Cardiac fibroblast (primary cell): ENCODE measurements at regions not wholly inside any gene's neighbourhood (a gene's known extent, or its start where the extent isn't known, plus 50 kb on each side); places are given as distances from the start of the nearest gene placed in this dataset.

Experiments
- DNase-seq, 2 donors: peaks; one replicate each; pipeline versions ENCODE4 v3.0.0 to v3.0.0-alpha.2; 2010; ENCODE audit warnings: low read depth in 2 of 2
- H3K4me3 ChIP-seq, 2 donors: replicated peaks in 1 of 2; 1 replicate in 1 of 2; 2 replicates in 1 of 2; pipeline ENCODE4 v1.5.1; 2011; ENCODE audit warnings: low read depth in 2 of 2, low read length in 2 of 2, mild to moderate bottlenecking in 2 of 2, moderate library complexity in 1 of 2
- TF ChIP-seq, protein P1 (sequence below): IDR thresholded peaks from one replicate; pipeline ENCODE4 v1.5.1; 2011; ENCODE audit warnings: low read depth, mild to moderate bottlenecking, low read length, inconsistent platforms

DNA sequence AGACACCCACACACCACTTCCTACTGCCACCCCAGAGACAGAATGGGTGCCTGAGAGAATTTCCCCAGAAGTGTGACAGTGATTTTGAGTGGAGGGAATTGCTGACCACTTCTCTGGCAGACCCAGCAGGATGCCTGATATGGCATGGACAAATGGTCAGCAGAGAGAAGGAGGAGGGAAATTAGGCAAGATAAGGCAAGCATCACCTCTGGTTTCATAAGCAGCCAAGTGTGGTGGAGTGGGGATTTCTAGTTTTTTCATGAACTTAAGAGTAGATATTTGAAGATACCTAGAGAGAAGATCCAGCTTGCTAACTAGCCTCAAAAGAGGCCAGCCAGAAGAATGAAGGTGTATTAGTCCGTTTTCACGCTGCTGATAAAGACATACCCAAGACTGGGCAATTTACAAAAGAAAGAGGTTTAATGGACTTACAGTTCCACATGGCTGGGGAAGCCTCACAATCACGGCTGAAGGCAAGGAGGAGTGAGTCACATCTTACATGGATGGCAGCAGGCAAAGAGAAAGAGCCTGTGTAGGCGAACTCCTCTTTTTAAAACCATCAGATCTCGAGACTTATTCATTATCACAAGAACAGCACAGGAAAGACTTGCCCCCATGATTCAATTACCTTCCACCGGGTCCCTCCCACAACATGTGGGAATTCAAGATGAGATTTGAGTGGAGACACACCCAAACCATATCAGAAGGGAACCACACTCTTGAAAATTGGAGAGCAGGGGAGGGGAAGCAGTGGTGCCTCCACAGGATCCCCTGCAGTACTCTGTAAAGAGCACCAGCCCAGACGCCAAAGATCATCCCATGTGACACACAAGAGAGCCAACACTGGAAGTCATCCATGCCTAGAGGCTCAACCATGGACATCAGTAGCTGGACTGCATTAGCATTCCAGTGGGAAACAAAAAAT lies 64.2 kb downstream of the RBM43 start:
- TF ChIP-seq, protein P1, sequence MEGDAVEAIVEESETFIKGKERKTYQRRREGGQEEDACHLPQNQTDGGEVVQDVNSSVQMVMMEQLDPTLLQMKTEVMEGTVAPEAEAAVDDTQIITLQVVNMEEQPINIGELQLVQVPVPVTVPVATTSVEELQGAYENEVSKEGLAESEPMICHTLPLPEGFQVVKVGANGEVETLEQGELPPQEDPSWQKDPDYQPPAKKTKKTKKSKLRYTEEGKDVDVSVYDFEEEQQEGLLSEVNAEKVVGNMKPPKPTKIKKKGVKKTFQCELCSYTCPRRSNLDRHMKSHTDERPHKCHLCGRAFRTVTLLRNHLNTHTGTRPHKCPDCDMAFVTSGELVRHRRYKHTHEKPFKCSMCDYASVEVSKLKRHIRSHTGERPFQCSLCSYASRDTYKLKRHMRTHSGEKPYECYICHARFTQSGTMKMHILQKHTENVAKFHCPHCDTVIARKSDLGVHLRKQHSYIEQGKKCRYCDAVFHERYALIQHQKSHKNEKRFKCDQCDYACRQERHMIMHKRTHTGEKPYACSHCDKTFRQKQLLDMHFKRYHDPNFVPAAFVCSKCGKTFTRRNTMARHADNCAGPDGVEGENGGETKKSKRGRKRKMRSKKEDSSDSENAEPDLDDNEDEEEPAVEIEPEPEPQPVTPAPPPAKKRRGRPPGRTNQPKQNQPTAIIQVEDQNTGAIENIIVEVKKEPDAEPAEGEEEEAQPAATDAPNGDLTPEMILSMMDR, result no peak
- no peak for DNase-seq
- H3K4me3 ChIP-seq, result no peak overlapping the region

DNA sequence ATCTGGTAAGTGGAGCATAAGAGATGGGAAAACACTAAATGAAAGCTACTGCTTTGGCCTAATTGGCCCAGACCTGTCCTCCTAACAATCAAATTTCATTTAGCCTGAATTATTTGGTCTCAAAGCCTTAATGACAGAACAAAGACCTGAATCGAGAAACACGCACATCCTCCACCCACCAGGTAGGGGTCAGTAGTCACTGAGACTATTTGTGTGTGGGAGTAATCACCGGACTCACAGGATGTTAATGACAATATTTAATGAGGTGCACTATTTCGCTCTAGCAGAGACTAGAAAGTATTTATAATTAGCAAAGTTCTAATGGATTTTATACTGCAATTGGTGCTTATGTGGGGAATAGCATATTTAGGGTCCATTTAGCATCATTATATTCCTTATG lies 68.1 kb downstream of the RBM43 start:
- H3K4me3 ChIP-seq, result no peak overlapping the region
- no peak for DNase-seq
- TF ChIP-seq, protein P1, result no peak

DNA sequence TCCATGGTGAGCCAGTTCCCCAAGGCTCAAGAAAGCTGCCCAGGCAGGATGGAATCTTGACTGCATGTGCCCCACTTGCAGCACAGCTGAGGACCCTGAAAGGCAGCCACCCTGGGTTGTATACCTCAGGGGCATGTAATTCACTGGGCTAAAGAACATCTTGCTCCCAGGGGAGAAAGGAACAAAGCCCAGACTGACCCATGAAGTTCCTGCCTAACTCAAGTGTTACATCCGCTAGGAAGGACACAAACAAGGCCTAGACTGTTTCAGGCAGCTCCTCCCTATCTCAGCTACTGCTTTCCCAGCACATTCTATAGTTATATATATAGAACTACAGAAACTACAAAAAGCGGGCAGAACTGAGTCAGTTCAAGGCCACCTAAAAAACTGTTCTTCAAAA lies 69.0 kb downstream of the RBM43 start:
- no peak overlapping the region for H3K4me3 ChIP-seq
- TF ChIP-seq, protein P1, result no peak
- no peak for DNase-seq

DNA sequence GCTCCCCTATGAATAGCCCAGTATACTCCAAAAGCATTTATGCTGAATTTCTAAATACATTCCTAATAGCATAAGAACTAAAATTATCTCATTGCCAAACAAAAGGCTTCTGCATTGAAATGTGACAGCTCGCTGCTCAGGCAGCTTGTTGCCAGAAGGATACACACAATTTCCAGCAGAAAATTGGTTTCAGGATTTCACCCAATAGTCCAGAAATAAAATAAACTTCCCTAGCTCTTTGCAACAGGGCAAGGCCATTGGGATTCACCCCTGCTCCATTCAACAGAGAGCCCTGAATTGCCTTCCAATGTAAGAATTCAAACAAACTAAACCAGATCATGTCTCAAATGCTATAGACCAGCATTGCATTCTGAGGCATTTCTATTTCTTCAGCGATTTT lies 70.7 kb downstream of the RBM43 start:
- no peak for DNase-seq
- TF ChIP-seq, protein P1, result no peak
- no peak overlapping the region for H3K4me3 ChIP-seq

DNA sequence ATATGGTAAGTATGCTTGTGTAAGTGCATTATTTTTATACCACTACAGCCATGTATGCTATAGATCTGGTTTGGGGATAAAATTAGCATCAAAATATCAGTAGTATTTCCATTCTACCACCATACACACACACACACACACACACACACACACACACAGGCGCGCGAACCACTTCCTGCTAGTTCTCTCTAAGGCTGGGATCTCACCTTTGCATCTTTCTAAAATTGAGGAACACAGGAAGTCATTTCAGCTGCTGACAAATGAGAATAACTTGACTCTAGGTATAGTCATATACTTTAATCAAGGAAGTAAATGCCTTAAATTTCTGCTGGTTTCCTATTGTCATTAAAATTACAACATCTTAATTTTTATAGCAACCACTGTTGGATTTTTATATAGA lies 72.5 kb downstream of the RBM43 start:
- no peak for DNase-seq
- no peak overlapping the region for H3K4me3 ChIP-seq
- TF ChIP-seq, protein P1, result no peak

DNA sequence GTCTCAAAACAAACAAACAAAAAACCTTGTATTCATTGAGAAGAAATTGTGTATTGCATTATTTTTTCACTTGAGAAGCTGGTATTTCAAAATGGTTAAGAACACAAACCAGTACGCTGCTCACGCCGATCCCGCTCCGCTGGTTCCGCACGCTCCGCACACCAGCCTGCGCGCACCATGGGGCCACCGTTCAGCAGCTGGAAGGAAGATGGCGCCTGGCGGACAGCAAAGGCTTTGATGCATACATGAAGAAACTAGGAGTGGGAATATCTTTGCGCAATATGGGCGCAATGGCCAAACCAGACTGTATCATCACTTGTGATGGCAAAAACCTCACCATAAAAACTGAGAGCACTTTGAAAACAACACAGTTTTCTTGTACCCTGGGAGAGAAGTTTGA lies 75.7 kb downstream of the RBM43 start:
- no peak for DNase-seq
- no peak overlapping the region for H3K4me3 ChIP-seq
- TF ChIP-seq, protein P1, result no peak
